ENCODE measurements at regions not wholly inside any gene's neighbourhood (a gene's known extent, or its start where the extent isn't known, plus 50 kb on each side); places are given as distances from the start of the nearest gene placed in this dataset.

- no peak for DNase-seq (ENCODE audit: low spot score)
- no peaks in the 10 kb centered on the region for H3K27me3 ChIP-seq (replicated peaks; ENCODE audit: insufficient read depth)
- no peaks in the 10 kb centered on the region for H3K9me3 ChIP-seq
- no peak for ATAC-seq (ENCODE audit: insufficient number of reproducible peaks, low FRiP score, low read depth)
- H3K36me3 ChIP-seq: no peaks in the 10 kb centered on the region
- TF ChIP-seq CTCF (IDR thresholded peaks at IDR 0.05): no peak
- H3K27ac ChIP-seq: no peak overlapping the region
- H3K4me3 ChIP-seq: no peak overlapping the region
- H3K4me1 ChIP-seq (ENCODE audit: control insufficient read depth in 1 of 2, low read depth in 2 of 2): no peaks in the 10 kb centered on the region
These were observed 871.1 kb downstream of the UQCRFS1 start for GRCh38 chr19:28341810-28342350.

- TF ChIP-seq CTCF (IDR thresholded peaks at IDR 0.05): no peak
- Histone ChIP-seq H3K9me3 (no peaks in the 10 kb centered on the region), H3K4me1 (ENCODE audit: control insufficient read depth in 1 of 2, low read depth in 2 of 2) (no peaks in the 10 kb centered on the region), H3K36me3 (no peaks in the 10 kb centered on the region), H3K27ac (no peak overlapping the region), H3K27me3 (replicated peaks; ENCODE audit: insufficient read depth) (no peaks in the 10 kb centered on the region), H3K4me3 (no peak overlapping the region)
- ATAC-seq (ENCODE audit: insufficient number of reproducible peaks, low FRiP score, low read depth) (no peak), DNase-seq (ENCODE audit: low spot score) (no peak)
These were observed 878.5 kb downstream of the UQCRFS1 start for GRCh38 chr19:28334419-28334818.

- no peaks in the 10 kb centered on the region for H3K4me1 ChIP-seq (ENCODE audit: control insufficient read depth in 1 of 2, low read depth in 2 of 2)
- no peak overlapping the region for H3K4me3 ChIP-seq
- DNase-seq (ENCODE audit: low spot score) (no peak), ATAC-seq (ENCODE audit: insufficient number of reproducible peaks, low FRiP score, low read depth) (no peak)
- no peak for TF ChIP-seq CTCF (IDR thresholded peaks at IDR 0.05)
- no peaks in the 10 kb centered on the region for H3K27me3 ChIP-seq (replicated peaks; ENCODE audit: insufficient read depth)
- H3K9me3 ChIP-seq: no peaks in the 10 kb centered on the region
- no peak overlapping the region for H3K27ac ChIP-seq
- H3K36me3 ChIP-seq: no peaks in the 10 kb centered on the region
These were observed 879.0 kb downstream of the UQCRFS1 start for GRCh38 chr19:28333909-28334308.

- Histone ChIP-seq H3K9me3 (no peaks in the 10 kb centered on the region), H3K4me3 (no peak overlapping the region), H3K27me3 (replicated peaks; ENCODE audit: insufficient read depth) (no peaks in the 10 kb centered on the region), H3K36me3 (no peaks in the 10 kb centered on the region), H3K4me1 (ENCODE audit: control insufficient read depth in 1 of 2, low read depth in 2 of 2) (no peaks in the 10 kb centered on the region), H3K27ac (no peak overlapping the region)
- DNase-seq (ENCODE audit: low spot score): no peak
- no peak for ATAC-seq (ENCODE audit: insufficient number of reproducible peaks, low FRiP score, low read depth)
- TF ChIP-seq CTCF (IDR thresholded peaks at IDR 0.05): no peak
These were observed 880.1 kb downstream of the UQCRFS1 start for GRCh38 chr19:28332886-28333285.

- no peak for DNase-seq (ENCODE audit: low spot score)
These were observed 880.6 kb downstream of the UQCRFS1 start for GRCh38 chr19:28332351-28332750.

More at GRCh38 chr19:28332351-28332750, 880.6 kb downstream of the UQCRFS1 start:
- no peaks in the 10 kb centered on the region for H3K9me3 ChIP-seq
- H3K4me1 ChIP-seq (ENCODE audit: control insufficient read depth in 1 of 2, low read depth in 2 of 2): no peaks in the 10 kb centered on the region
- no peak for TF ChIP-seq CTCF (IDR thresholded peaks at IDR 0.05)
- no peak overlapping the region for H3K27ac ChIP-seq
- no peak overlapping the region for H3K4me3 ChIP-seq
- no peak for ATAC-seq (ENCODE audit: insufficient number of reproducible peaks, low FRiP score, low read depth)
- H3K36me3 ChIP-seq: no peaks in the 10 kb centered on the region
- H3K27me3 ChIP-seq (replicated peaks; ENCODE audit: insufficient read depth): no peaks in the 10 kb centered on the region
